ENCODE measurements at regions not wholly inside any gene's neighbourhood (a gene's known extent, or its start where the extent isn't known, plus 50 kb on each side); places are given as distances from the start of the nearest gene placed in this dataset.

DNA sequence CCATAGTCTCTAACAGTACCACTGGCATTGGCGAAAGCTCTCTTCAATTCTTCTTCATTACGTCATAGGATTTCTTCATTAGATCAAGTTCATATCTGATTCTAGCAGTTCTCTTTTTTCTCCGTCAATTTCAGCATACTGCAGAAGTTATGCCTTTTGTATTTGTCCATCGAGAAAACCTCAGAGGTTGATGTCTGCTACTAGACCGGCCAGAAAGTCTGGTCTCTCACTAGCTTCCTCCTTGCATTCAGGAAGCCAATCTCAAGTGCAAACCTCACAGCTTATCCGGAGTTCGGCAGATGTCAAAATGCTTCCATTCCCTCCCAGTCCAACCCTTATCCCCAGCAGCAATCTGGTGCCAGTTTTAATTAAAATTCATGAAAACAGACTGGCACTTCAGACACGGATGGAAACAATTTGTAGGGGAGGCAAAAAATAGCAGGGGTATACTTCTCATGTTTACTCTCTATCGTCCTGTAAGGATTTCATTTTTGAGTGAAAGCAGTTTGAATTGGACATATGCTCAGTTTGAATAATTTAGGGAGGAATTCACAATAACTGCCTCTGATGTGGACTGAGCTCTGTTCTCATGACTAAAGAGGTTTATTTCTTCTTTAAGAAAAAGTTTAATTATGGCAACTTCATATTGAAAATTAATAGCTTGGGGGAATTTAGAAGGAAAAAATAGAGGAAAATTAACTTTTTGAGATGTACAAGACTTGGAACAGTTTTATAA, 56.4 kb upstream of the TMC1 start:
- no peak overlapping the region for H2AFZ ChIP-seq
- CTCF ChIA-PET = no interaction called here
- H3K27me3 ChIP-seq (ENCODE audit: insufficient read depth, low read depth) = no peaks in the 10 kb centered on the region
- DNase-seq = no peak
- H3K27ac ChIP-seq = no peak overlapping the region
- no peaks in the 10 kb centered on the region for H3K4me1 ChIP-seq (replicated peaks; ENCODE audit: insufficient read depth)
- H3K79me2 ChIP-seq (ENCODE audit: low read depth) = no peaks in the 10 kb centered on the region
- H3K9me2 ChIP-seq (ENCODE audit: insufficient read depth) = no peaks in the 10 kb centered on the region
- no peaks in the 10 kb centered on the region for H4K20me1 ChIP-seq (ENCODE audit: insufficient read depth)
- H3K4me2 ChIP-seq = no peak overlapping the region
- POLR2A ChIA-PET (ENCODE audit: unreplicated experiment) = interaction anchor here (0.6 kb wide), 1 partner anchor 670 kb away, joined by 4 read pairs; no protein-coding TSS in a partner anchor
- no peaks in the 10 kb centered on the region for H3K9me3 ChIP-seq (ENCODE audit: insufficient read depth, low read depth)
- BruUV-seq (replicated peaks) = no TSS peak
- intact Hi-C loops (cut with micrococcal nuclease; ENCODE audit: unreplicated experiment) = no loop called here
- H3K36me3 ChIP-seq (ENCODE audit: low read depth) = no peaks in the 10 kb centered on the region
- no peak overlapping the region for H3K4me3 ChIP-seq
- TF ChIP-seq, protein P1, sequence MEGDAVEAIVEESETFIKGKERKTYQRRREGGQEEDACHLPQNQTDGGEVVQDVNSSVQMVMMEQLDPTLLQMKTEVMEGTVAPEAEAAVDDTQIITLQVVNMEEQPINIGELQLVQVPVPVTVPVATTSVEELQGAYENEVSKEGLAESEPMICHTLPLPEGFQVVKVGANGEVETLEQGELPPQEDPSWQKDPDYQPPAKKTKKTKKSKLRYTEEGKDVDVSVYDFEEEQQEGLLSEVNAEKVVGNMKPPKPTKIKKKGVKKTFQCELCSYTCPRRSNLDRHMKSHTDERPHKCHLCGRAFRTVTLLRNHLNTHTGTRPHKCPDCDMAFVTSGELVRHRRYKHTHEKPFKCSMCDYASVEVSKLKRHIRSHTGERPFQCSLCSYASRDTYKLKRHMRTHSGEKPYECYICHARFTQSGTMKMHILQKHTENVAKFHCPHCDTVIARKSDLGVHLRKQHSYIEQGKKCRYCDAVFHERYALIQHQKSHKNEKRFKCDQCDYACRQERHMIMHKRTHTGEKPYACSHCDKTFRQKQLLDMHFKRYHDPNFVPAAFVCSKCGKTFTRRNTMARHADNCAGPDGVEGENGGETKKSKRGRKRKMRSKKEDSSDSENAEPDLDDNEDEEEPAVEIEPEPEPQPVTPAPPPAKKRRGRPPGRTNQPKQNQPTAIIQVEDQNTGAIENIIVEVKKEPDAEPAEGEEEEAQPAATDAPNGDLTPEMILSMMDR (conservative IDR thresholded peaks at IDR 0.05) = no peak
- no peak for TF ChIP-seq EZH2 (IDR thresholded peaks at IDR 0.05; ENCODE audit: low read depth)
- no peaks in the 10 kb centered on the region for H3F3A ChIP-seq (ENCODE audit: insufficient read depth, low read depth)

DNA sequence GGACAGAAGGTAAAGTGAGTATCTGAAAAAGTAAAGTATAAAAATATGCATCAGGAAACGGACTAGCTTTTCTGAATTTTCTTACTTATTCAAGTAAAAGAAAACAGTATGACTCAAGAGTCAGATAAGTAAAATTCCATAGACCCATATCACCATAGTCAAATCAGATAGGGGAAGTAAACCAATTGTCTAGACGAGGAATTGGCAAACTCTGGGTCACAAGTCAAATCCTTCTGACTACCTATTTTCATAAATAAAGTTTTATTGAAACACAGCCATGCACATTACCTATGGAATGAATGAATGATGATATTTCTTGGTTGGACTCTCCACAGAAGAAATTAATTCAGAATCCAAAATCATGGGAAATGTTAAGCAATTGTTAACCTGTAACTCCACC, 59.1 kb upstream of the TMC1 start:
- H3K79me2 ChIP-seq (ENCODE audit: low read depth) = no peaks in the 10 kb centered on the region
- 0 out of 2 replicates have a peak, but pooled peaks cover 4% of the 10 kb centered on the region for H3K4me1 ChIP-seq (replicated peaks; ENCODE audit: insufficient read depth)
- DNase-seq = peak in 1 of 2 experiments; percentile 55
- POLR2A ChIA-PET (ENCODE audit: unreplicated experiment) = no interaction called here
- H3K9me3 ChIP-seq (ENCODE audit: insufficient read depth, low read depth) = no peaks in the 10 kb centered on the region
- H3K36me3 ChIP-seq (ENCODE audit: low read depth) = no peaks in the 10 kb centered on the region
- no peak overlapping the region for H3K4me3 ChIP-seq
- no peaks in the 10 kb centered on the region for H3F3A ChIP-seq (ENCODE audit: insufficient read depth, low read depth)
- H3K27me3 ChIP-seq (ENCODE audit: insufficient read depth, low read depth) = no peaks in the 10 kb centered on the region
- no TSS peak for BruUV-seq (replicated peaks)
- H2AFZ ChIP-seq = no peak overlapping the region
- H3K27ac ChIP-seq = no peak overlapping the region
- no peak overlapping the region for H3K4me2 ChIP-seq
- intact Hi-C loops (cut with micrococcal nuclease; ENCODE audit: unreplicated experiment) = no loop called here
- TF ChIP-seq, protein P1 (conservative IDR thresholded peaks at IDR 0.05) = no peak
- TF ChIP-seq EZH2 (IDR thresholded peaks at IDR 0.05; ENCODE audit: low read depth) = no peak
- H4K20me1 ChIP-seq (ENCODE audit: insufficient read depth) = no peaks in the 10 kb centered on the region
- CTCF ChIA-PET = no interaction called here
- no peaks in the 10 kb centered on the region for H3K9me2 ChIP-seq (ENCODE audit: insufficient read depth)

DNA sequence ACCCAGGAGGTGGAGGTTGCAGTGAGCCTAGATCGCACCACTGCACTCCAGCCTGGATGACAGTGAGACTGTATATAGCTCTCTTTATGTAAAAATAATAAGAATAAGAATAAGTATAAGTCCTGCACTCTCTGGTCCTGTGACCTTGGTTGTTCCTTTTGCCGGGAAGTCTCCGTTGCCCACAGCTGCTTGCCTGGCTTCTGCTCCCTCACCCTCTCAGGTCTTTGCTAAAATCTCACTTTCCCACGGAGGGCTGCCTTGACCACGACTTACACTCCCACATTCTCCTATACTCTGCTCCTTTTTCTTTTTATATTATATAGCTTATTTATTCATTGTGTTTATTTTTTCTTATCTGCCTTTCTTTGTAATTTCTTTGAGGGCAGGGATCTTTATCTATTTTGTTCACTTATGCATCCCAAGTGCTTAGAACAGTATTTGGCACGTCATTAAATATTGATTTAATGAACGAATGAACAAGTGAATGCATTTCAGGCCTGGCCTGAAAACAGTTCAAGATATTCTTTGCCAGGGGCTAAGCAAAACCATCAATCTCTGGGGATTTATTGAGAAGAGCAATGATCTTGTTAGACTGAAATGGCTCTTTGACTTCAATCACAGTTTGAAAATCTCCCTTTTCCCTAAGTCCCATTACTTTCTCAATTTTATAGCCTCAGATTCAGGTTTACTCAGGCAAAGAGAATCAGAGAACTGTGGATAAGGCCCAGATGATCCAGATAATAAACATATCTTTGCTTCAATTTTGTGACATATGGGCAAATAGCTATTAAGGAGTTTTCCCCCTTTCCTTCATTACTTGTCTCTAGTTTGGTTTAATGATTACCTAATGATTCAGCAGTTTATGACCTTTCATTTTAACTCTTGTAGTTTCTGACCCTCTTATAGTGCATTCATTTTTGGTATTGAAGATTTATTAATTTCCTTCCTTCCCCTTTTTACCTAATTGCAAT, 60.8 kb upstream of the TMC1 start:
- Histone ChIP-seq H3K9me2 (ENCODE audit: insufficient read depth) (no peaks in the 10 kb centered on the region), H3K4me3 (no peak overlapping the region), H3K27ac (no peak overlapping the region), H4K20me1 (ENCODE audit: insufficient read depth) (no peaks in the 10 kb centered on the region), H3K9me3 (ENCODE audit: insufficient read depth, low read depth) (no peaks in the 10 kb centered on the region), H3F3A (ENCODE audit: insufficient read depth, low read depth) (peaks cover 1% of the 10 kb centered on the region; the same call in 1 of the 2 replicates), H3K27me3 (ENCODE audit: insufficient read depth, low read depth) (no peaks in the 10 kb centered on the region), H3K36me3 (ENCODE audit: low read depth) (no peaks in the 10 kb centered on the region), H3K79me2 (ENCODE audit: low read depth) (no peaks in the 10 kb centered on the region), H3K4me1 (replicated peaks; ENCODE audit: insufficient read depth) (peaks cover 5% of the 10 kb centered on the region; the same call in 1 of the 2 replicates), H3K4me2 (no peak overlapping the region), H2AFZ (no peak overlapping the region)
- BruUV-seq (replicated peaks) = no TSS peak
- POLR2A ChIA-PET (ENCODE audit: unreplicated experiment) = interaction anchor here (0.7 kb wide), 1 partner anchor 16 kb away, joined by 7 read pairs; no protein-coding TSS in a partner anchor
- CTCF ChIA-PET = no interaction called here
- TF ChIP-seq, protein P1 (conservative IDR thresholded peaks at IDR 0.05) = no peak
- TF ChIP-seq EZH2 (IDR thresholded peaks at IDR 0.05; ENCODE audit: low read depth) = no peak
- intact Hi-C loops (cut with micrococcal nuclease; ENCODE audit: unreplicated experiment) = no loop called here
- no peak for DNase-seq
